DND-41 (cell line): ENCODE measurements at regions not wholly inside any gene's neighbourhood (a gene's known extent, or its start where the extent isn't known, plus 50 kb on each side); places are given as distances from the start of the nearest gene placed in this dataset.

Experiments
- CTCF ChIP-seq: IDR thresholded peaks from 2 replicates; pipeline ENCODE4 v1.5.1; 2012; ENCODE audit warnings: borderline replicate concordance, low read length, moderate library complexity, mild to moderate bottlenecking; ENCODE audit not compliant: poor library complexity, severe bottlenecking; ENCODE audit errors: extremely low read depth
- EZH2 ChIP-seq: IDR thresholded peaks from 3 replicates; pipeline ENCODE4 v1.6.1; 2012; ENCODE audit warnings: borderline replicate concordance, low read depth, mild to moderate bottlenecking, moderate library complexity, low read length, inconsistent platforms; ENCODE audit not compliant: severe bottlenecking

- TF ChIP-seq CTCF (no peak), EZH2 (no peak)
These were observed 403.0 kb upstream of the CNKSR2 start for GRCh38 chrX:20971250-20971649.
